Karpas-422 (cell line): ENCODE measurements at regions not wholly inside any gene's neighbourhood (a gene's known extent, or its start where the extent isn't known, plus 50 kb on each side); places are given as distances from the start of the nearest gene placed in this dataset.
"Not testable (repeated sequence)": the region's sequence is repeated elsewhere in the genome, so short reads cannot be mapped to it uniquely, and the experiment has no call there.

ENCODE experiments used
- DNase-seq: peaks from one replicate; pipeline ENCODE4 v3.0.0-alpha.2; 2015
- H2AFZ ChIP-seq: fragments of 200-600 bp; sonication (generic); 2 replicates; pipeline ENCODE4 v1.6.1; 2014; ENCODE audit warnings: antibody characterized with exemption, low read length, mixed read lengths
- H3K27ac ChIP-seq: fragments of 200-600 bp; sonication (generic); 2 replicates; pipeline ENCODE4 v1.5.1; 2014; ENCODE audit warnings: mild to moderate bottlenecking, low read length, moderate library complexity
- H3K27me3 ChIP-seq: fragments of 200-600 bp; sonication (generic); 2 replicates; pipeline ENCODE4 v1.6.1; 2014; ENCODE audit warnings: low read length, mixed read lengths
- H3K36me3 ChIP-seq: fragments of 200-600 bp; sonication (generic); 2 replicates; pipeline ENCODE4 v1.6.1; 2014; ENCODE audit warnings: low read length, mixed read lengths; ENCODE audit not compliant: insufficient read depth
- H3K4me1 ChIP-seq: fragments of 200-600 bp; sonication (generic); 2 replicates; pipeline ENCODE4 v1.6.1; 2014; ENCODE audit warnings: mild to moderate bottlenecking, low read length, mixed read lengths
- H3K4me2 ChIP-seq: fragments of 200-600 bp; sonication (generic); 2 replicates; pipeline ENCODE4 v1.6.1; 2014; ENCODE audit warnings: low read length, low read depth, mild to moderate bottlenecking; ENCODE audit not compliant: poor library complexity, severe bottlenecking
- H3K4me3 ChIP-seq: fragments of 200-600 bp; sonication (generic); 2 replicates; pipeline ENCODE4 v1.5.1; 2014; ENCODE audit warnings: mild to moderate bottlenecking, antibody characterized with exemption, low read length, mixed read lengths
- H3K79me2 ChIP-seq: fragments of 200-600 bp; sonication (generic); 2 replicates; pipeline ENCODE4 v1.6.1; 2014; ENCODE audit warnings: mild to moderate bottlenecking, low read length, mixed read lengths
- H3K9ac ChIP-seq: fragments of 200-600 bp; sonication (generic); 2 replicates; pipeline ENCODE4 v1.6.0; 2014; ENCODE audit warnings: low read length
- H3K9me2 ChIP-seq: fragments of 200-600 bp; sonication (generic), shearing (Covaris generic); replicated peaks from 2 replicates; pipeline ENCODE4 v1.6.0; 2014; ENCODE audit warnings: mild to moderate bottlenecking, low read length, moderate library complexity; ENCODE audit not compliant: insufficient read depth
- H3K9me3 ChIP-seq: fragments of 300-700, 200-600 bp; sonication (generic); 2 replicates; pipeline ENCODE4 v1.6.1; 2014; ENCODE audit warnings: low read length, mixed read lengths
- H4K20me1 ChIP-seq: fragments of 200-600 bp; sonication (generic); 2 replicates; pipeline ENCODE4 v1.6.1; 2014; ENCODE audit warnings: mild to moderate bottlenecking, antibody characterized with exemption, low read length, low read depth; ENCODE audit not compliant: insufficient read depth

DNA sequence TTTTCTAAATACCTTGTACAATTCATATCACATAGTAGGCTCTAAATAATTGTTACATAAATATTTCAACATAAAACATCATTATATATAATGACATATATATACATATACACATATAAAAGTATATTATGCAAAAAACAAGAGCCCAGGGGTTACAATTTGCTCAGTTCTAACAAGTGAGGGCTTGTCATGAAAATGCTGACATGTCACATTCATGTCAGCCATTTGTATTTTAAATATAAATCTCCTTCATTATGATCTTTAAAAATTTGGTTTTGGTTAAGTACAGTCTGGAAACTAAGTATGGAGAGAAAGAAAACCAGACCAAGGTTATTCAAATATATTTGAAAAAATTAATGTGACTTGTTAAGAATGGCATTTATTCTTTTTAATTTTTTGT, 2745.4 kb downstream of the PCDH7 start:
- no peak for DNase-seq
- Histone ChIP-seq H3K4me1 (no peaks in the 10 kb centered on the region), H3K9me3 (peaks cover 14% of the 10 kb centered on the region; the same call in 1 of the 2 replicates), H3K36me3 (no peaks in the 10 kb centered on the region), H3K4me2 (no peak overlapping the region), H2AFZ (no peak overlapping the region), H3K4me3 (no peak overlapping the region), H3K9ac (no peak overlapping the region), H3K79me2 (no peaks in the 10 kb centered on the region), H3K27ac (no peak overlapping the region), H3K9me2 (no peaks in the 10 kb centered on the region), H4K20me1 (no peaks in the 10 kb centered on the region), H3K27me3 (no peaks in the 10 kb centered on the region)

DNA sequence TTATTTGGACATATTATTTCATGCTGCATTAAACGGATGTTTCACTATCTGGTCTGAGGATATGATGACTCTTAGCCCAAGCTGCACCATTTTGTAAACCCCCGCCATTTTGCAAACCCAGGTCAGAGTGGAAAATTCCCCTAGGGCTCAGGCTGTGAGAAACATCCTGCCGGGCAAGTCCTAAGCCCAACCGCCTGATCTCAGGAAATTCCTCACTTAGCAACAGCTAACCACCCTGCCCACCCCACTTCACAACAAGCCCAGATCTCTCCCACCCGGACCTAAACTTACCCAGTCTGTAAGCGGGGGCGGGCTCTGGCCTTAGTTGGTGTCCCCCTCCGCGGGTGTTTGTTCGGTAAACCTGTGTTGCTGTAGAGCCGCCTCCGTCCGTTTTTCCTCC, 2747.1 kb downstream of the PCDH7 start:
- Histone ChIP-seq H3K79me2 (no peaks in the 10 kb centered on the region), H3K9me2 (no peaks in the 10 kb centered on the region), H2AFZ (no peak overlapping the region), H3K9me3 (peaks cover 14% of the 10 kb centered on the region; the same call in 1 of the 2 replicates), H3K9ac (no peak overlapping the region), H4K20me1 (no peaks in the 10 kb centered on the region), H3K4me2 (no peak overlapping the region), H3K27me3 (no peaks in the 10 kb centered on the region), H3K4me3 (no peak overlapping the region), H3K4me1 (no peaks in the 10 kb centered on the region), H3K27ac (no peak overlapping the region), H3K36me3 (no peaks in the 10 kb centered on the region)
- no peak for DNase-seq

DNA sequence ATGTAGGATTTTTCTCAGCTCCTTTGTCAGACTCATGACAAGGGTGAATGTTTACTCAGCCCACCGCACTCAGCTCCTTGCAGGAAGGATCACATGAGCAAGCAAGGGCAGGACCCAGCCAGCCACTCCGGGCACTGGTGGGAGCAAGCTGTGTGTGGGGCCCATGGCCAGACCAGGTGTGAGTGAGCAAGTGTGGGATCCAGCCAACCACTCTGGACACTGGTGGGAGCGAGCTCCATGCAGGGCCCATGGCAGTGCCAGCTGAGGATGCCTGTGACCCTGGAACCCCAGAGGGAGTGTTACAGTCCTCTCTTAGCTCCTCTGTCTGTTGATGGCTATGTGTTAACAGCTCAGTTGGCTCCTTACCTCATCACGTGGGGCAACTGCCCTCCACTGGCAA, 2750.6 kb downstream of the PCDH7 start:
- Histone ChIP-seq H3K9me2 (no peaks in the 10 kb centered on the region), H3K4me1 (no peaks in the 10 kb centered on the region), H3K27me3 (no peaks in the 10 kb centered on the region), H3K4me3 (no peak overlapping the region), H3K4me2 (no peak overlapping the region), H3K9ac (no peak overlapping the region), H2AFZ (no peak overlapping the region), H3K9me3 (peaks cover 17% of the 10 kb centered on the region), H3K27ac (no peak overlapping the region), H3K36me3 (no peaks in the 10 kb centered on the region), H3K79me2 (no peaks in the 10 kb centered on the region), H4K20me1 (no peaks in the 10 kb centered on the region)
- DNase-seq = no peak

DNA sequence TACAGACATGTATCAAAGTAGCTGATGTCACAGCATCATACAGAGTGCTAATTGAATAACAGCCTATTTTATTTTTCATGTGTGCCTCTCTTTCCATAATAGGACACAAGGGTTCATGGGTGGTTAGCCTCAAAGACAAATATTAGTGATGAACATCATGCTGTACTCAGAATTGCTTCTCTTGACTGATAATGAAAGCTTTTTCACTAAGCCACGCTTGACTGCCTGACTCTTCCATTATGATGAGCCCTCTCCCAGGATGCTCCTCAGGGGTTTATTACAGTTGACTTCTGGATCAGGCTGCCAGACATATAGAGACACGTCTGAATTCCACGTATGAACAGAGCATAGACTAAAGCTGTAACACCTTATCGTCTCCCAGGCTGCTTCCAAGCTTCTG, 2757.5 kb downstream of the PCDH7 start:
- Histone ChIP-seq H3K27me3 (no peaks in the 10 kb centered on the region), H3K36me3 (no peaks in the 10 kb centered on the region), H3K27ac (no peak overlapping the region), H4K20me1 (no peaks in the 10 kb centered on the region), H3K9ac (no peak overlapping the region), H3K79me2 (no peaks in the 10 kb centered on the region), H3K9me3 (peaks cover 45% of the 10 kb centered on the region), H3K4me1 (no peaks in the 10 kb centered on the region), H3K9me2 (no peaks in the 10 kb centered on the region), H3K4me3 (no peak overlapping the region), H2AFZ (no peak overlapping the region), H3K4me2 (no peak overlapping the region)
- no peak for DNase-seq

DNA sequence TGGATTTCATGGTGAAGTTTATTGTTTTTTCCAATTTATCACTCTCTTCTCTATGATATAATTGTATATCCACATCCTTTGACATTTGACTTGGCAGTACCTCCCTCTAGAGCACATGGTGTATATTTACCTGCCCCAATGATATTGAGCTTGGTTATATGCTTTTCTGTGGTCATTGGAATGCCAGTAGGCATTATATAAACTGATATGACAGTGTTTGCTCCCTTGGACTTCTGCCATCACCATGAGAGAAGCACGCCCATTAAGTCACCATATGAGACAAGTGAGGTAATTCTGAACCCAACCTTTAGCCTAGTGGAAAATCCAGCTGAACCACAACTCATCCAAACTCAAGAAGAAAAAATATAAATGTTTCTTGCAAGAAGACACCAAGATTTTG, 2761.5 kb downstream of the ARAP2 start:
- no peaks in the 10 kb centered on the region for H3K27me3 ChIP-seq
- no peaks in the 10 kb centered on the region for H3K4me1 ChIP-seq
- DNase-seq = no peak
- no peak overlapping the region for H3K27ac ChIP-seq
- H3K4me3 ChIP-seq = no peak overlapping the region
- peaks cover 35% of the 10 kb centered on the region for H3K9me3 ChIP-seq
- H3K79me2 ChIP-seq = no peaks in the 10 kb centered on the region
- H2AFZ ChIP-seq = no peak overlapping the region
- H4K20me1 ChIP-seq = no peaks in the 10 kb centered on the region
- H3K36me3 ChIP-seq = no peaks in the 10 kb centered on the region
- H3K4me2 ChIP-seq = no peak overlapping the region
- no peaks in the 10 kb centered on the region for H3K9me2 ChIP-seq
- H3K9ac ChIP-seq = no peak overlapping the region

DNA sequence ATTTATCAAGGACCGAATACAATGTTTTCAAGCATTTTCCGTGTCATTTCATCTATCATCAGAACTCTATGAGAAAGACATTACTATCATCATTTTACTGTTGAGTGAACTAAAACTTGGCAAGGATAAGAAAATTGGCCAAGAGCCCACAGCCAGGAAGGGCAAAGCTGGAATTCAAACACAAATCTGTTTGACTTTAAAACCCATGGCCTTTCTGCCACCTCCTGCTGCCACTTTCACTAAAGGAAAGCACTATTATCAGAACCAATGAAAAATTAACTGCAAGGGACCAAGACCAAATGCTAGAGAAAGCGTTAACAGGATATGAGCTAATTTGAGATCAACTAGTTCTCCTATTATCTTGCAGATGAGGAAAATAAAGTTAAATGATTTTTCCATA, 2759.2 kb downstream of the ARAP2 start:
- Histone ChIP-seq H3K4me3 (no peak overlapping the region), H2AFZ (no peak overlapping the region), H3K4me2 (no peak overlapping the region), H3K9me3 (peaks cover 22% of the 10 kb centered on the region), H3K36me3 (no peaks in the 10 kb centered on the region), H3K27ac (no peak overlapping the region), H3K9ac (no peak overlapping the region), H3K9me2 (no peaks in the 10 kb centered on the region), H3K79me2 (no peaks in the 10 kb centered on the region), H3K27me3 (no peaks in the 10 kb centered on the region), H4K20me1 (no peaks in the 10 kb centered on the region), H3K4me1 (no peaks in the 10 kb centered on the region)
- no peak for DNase-seq

DNA sequence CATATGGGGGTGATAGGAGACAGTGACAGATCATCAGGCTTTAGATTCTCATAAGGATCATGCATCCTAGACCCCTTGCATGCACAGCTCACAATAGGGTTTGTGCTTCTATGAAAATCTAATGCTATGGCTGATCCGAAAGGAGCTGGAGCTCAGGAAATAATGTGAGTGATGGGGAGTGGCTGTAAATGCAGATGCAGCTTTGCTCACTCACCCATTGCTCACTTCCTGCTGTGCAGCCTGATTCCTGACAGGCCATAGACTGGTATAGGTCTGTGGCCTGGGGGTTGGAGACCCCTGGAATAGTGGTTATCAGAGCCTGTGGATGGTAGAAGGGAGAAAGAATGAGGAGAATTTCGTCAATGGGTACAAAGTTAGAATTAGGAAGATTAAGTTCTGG, 2751.1 kb downstream of the ARAP2 start:
- H3K27me3 ChIP-seq = no peaks in the 10 kb centered on the region
- no peak overlapping the region for H3K9ac ChIP-seq
- H3K9me2 ChIP-seq = no peaks in the 10 kb centered on the region
- no peak for DNase-seq
- H3K79me2 ChIP-seq = no peaks in the 10 kb centered on the region
- H3K36me3 ChIP-seq = no peaks in the 10 kb centered on the region
- H4K20me1 ChIP-seq = no peaks in the 10 kb centered on the region
- no peak overlapping the region for H3K4me3 ChIP-seq
- H3K9me3 ChIP-seq = peaks cover 26% of the 10 kb centered on the region
- H3K4me2 ChIP-seq = no peak overlapping the region
- H2AFZ ChIP-seq = no peak overlapping the region
- H3K4me1 ChIP-seq = no peaks in the 10 kb centered on the region
- H3K27ac ChIP-seq = no peak overlapping the region

DNA sequence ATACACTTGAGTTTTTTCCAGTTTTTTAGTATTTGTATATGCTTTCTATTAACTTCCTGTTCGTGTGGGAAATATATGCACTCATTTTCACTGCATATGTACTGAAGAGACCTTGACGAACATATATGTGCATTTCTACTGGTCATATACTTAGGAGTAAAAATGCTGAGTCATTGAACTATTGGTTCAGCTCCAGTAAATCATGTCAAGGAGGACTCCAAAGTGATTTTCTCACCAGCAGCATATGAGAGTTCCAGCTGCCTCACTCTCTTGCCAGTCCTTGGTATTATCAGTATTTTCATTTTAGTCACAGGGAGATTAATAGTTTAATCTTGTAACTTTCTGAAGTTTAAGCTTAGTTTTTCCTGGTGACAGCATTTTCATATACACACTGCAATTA, 2750.2 kb downstream of the ARAP2 start:
- Histone ChIP-seq H3K27ac (no peak overlapping the region), H3K4me2 (no peak overlapping the region), H3K27me3 (no peaks in the 10 kb centered on the region), H4K20me1 (no peaks in the 10 kb centered on the region), H2AFZ (no peak overlapping the region), H3K36me3 (no peaks in the 10 kb centered on the region), H3K79me2 (no peaks in the 10 kb centered on the region), H3K9me3 (peaks cover 26% of the 10 kb centered on the region), H3K9me2 (no peaks in the 10 kb centered on the region), H3K9ac (no peak overlapping the region), H3K4me1 (no peaks in the 10 kb centered on the region), H3K4me3 (no peak overlapping the region)
- DNase-seq = no peak

DNA sequence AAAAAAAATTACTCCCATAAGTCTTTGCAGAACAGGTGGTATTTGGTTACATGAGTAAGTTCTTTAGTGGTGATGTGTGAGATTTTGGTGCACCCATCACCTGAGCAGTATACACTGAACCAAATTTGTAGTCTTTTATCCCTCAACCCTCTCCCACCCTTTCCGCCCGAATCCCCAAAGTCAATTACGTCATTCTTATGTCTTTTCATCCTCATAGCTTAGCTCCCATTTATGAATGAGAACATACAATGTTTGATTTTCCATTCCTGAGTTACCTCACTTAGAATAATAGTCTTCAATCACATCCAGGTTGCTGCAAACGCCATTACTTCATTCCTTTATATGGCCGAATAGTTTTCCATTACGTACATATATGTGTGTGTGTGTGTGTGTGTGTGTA, 2742.7 kb downstream of the ARAP2 start:
- not testable (repeated sequence) for H3K36me3 ChIP-seq, H3K9me2 ChIP-seq, H2AFZ ChIP-seq, H3K4me1 ChIP-seq, H3K9ac ChIP-seq, H3K79me2 ChIP-seq, H4K20me1 ChIP-seq, H3K27ac ChIP-seq, DNase-seq, H3K4me2 ChIP-seq, H3K27me3 ChIP-seq, H3K4me3 ChIP-seq
- H3K9me3 ChIP-seq = peaks cover 13% of the 10 kb centered on the region
